Hematopoietic multipotent progenitor cell treated with erythropoietin and hydrocortisone succinate and interleukin-3 and kit ligand, for 6 days (in vitro differentiated cells): ENCODE measurements at regions not wholly inside any gene's neighbourhood (a gene's known extent, or its start where the extent isn't known, plus 50 kb on each side); places are given as distances from the start of the nearest gene placed in this dataset.

Source experiments
- DNase-seq: peaks from one replicate; pipeline ENCODE4 v3.0.0-alpha.2; 2015

DNA sequence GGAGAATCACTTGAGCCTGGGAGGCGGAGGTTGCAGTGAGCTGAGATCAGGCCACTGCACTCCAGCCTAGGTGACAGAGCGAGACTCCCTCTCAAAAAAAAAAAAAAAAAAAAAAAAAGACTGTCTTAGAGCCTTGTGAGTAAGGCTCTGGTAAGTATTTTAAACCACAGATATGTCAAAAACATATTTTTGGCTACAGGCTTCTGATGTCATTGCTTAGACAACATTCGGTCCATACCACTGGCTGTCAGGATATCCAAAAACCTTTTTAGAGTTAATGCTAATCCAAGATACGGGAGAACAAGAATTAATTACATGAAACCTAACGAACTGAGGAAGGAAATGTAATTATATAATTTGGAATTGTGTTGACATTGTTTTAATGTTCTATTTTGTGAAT is 999.5 kb upstream of the PABPC4L start:
- DNase-seq, result no peak

DNA sequence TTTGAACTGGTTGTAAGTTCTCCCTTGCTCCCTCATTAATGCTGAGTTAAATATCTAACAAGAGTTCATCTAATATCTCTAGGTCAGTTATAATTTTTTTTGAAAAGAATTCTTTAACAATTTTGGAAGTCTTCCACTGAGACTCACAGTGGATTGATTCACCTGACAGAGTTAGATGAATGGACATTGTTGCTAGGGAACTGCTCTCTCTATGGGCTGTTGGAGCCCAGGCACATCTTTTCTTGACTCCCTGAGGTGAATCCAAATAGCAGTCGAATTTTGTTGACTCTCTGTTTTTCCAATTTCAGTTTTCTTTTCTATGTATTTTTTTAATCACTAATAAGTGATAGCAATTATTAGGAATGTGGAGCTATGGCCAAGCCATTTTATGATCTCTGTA is 996.1 kb upstream of the PABPC4L start:
- no peak for DNase-seq

DNA sequence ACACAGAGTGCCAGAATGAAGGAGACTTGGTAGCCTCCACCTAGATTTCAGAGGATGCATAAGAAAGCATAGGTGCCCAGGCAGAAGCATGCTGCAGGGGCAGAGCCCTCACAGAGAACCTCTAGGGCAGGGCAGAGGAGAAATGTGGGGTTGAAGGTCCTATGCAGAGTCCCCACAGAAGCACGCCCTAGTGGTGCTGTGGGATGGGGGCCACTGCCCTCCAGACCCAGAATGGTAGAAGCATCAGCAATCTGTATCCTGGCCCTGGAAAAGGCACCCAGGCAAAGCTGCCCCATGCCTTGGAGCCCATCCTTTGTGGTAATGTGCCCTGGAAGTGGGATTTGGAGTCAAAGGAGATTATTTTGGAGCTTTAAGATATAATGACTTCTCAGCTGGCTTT is 992.9 kb upstream of the PABPC4L start:
- DNase-seq, result no peak

DNA sequence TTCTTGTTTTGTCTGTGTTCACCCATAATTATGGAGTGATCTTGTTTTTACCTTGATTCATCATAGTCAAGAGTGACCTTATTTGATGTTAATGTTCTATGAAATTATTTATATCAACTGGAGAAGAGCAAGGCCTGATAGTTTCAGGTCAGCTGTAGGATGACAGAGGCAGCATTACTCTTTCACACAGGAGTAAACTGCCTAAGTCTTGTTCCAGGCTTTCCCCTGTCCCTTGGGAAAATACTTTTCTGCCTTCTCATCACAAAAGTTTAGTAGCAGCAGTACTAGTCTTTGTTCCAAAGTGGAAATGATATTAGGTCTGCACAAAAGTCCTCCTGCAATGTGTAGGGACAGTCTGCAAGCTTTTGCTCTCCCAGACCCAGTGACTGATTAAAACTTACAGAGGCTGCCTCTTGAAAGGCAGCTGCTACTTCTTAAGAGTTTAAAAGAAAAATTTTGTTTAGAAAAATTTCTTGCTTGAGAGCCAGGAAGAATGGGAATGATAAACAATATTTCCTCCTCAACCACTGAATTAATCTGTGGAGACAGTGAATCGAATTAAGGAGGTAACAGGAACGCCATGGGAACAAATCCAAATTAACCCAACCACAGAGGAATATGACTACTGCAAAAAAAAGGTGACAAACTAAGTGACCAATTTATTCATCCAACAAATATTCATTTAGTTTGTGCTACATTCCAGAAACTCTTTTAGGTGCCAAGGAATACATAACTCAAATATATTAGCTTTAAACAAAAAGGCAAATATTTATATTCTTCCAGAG is 991.4 kb upstream of the PABPC4L start:
- DNase-seq, result no peak

DNA sequence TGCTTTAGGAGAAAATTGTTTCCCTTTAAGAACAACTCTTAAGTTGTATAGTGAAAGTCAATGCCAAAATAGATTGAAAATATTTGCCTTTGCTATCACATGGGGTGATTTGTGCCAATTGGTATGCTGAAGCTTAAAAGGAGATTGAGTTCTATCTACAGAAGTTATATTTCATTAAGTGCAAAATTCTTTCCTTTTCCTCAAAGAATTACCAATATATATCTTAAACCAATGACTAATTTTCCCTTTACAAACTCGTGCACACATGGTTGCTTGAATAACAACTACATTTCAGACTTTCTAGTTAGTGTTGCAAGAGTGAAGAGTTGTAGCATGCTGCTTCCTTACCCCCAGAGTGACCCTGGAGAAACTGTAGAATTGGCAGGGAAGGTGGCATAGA is 990.0 kb upstream of the PABPC4L start:
- DNase-seq, result no peak

- DNase-seq, result no peak
Observed at GRCh38 chr4:135186002-135186401, 984.4 kb upstream of the PABPC4L start.

GRCh38 chr4:135185256-135185655 is 983.7 kb upstream of the PABPC4L start:
- DNase-seq, result no peak

GRCh38 chr4:135184715-135185114 is 983.1 kb upstream of the PABPC4L start:
- no peak for DNase-seq

DNA sequence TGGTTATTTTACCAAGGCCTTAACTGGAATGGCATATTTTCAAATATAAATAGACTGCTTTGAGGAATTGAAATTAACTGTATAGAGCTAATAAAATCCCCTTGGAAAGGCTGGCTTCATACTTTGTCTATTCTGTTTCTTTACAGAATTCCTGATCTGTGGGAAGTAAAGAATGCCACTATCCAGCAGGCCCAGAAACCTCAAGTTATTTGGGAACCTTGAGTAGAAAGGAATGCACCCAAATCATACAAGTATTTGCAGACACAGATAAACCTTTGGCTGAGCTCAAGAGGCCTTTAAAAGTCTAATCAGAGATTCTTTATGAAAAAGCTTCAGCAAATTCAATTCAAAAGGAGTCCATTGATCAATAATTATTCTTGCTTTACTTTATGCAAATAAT is 975.7 kb upstream of the PABPC4L start:
- DNase-seq, result no peak

DNA sequence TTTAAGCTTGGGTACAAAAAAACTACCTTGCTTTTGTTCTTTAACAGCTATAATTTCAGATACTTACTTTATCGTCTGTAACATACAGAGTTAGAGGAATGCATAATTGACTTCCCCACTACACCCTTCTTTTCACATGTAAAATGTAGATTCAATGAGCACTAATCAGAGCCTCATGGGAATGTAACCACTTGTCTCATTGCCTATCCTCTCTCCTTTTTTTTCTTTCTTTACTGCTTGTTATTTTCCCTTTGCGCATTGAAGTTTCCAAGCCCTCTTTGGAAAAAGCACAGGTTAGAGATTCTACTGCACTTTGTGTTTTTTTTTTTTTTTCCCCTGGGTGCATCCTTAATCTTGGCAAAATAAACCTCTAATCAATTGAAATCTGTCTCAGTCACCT is 965.1 kb upstream of the PABPC4L start:
- DNase-seq, result no peak

DNA sequence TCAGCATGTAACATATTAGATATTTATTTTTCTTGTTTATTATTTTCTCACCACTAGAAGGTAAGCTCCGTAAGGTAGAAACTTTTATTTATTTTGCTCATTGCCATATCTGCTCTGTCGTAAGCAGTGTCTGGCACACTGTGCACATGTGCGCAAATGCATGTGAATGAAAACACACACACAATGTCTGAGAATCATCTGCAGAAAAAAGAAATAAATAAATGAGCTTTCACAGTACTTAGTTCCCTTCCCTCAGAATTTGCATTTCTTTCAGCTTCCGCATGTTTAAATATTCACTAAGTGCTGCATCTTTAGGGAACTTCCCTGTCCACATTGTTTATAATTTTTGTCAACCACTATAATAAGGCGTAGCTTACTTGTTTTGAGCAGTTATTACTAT is 963.0 kb upstream of the PABPC4L start:
- DNase-seq, result no peak

DNA sequence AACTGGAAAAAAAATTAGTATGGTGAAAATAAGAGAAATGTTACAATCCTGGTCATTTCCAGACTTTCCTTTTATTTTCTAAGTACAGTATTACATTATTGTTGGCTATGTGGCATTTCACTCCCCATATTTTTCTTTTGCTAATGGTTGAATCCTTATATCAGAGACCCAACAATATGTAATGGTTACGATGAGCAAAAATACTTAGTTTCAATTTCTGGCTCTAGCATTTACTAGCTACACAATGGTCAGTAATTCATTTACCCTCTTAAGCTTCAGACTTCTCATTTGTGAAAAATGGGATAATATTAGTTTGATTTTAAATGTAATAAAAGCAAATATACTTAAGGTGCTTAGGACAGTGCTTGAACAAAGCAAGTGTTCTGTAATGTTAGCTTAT is 942.9 kb upstream of the PABPC4L start:
- DNase-seq, result no peak

GRCh38 chr4:135124196-135124595 is 922.6 kb upstream of the PABPC4L start:
- no peak for DNase-seq

- no peak for DNase-seq
Observed at GRCh38 chr4:135123632-135124031, 922.0 kb upstream of the PABPC4L start.

GRCh38 chr4:135122457-135122856 is 920.9 kb upstream of the PABPC4L start:
- DNase-seq, result no peak

- no peak for DNase-seq
Observed at GRCh38 chr4:135120195-135120594, 918.6 kb upstream of the PABPC4L start.

DNA sequence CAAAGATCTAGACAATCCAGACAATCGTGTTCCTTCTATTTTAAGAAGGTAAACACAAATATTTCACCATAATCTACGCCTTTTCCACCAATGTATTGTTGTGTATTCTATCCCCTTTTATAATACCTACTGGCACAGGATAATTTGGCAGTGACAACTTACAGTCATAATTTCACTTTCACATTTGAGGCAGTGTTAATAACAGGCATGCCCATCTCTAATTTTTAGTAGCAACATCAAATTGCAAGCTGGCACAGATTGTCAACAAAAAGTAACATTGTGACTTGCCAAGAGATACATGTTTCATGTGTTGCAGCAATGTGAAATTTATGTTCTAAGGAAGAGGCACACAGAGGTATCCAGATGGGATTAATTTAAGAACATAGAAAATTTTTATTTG is 912.5 kb upstream of the PABPC4L start:
- DNase-seq, result no peak

DNA sequence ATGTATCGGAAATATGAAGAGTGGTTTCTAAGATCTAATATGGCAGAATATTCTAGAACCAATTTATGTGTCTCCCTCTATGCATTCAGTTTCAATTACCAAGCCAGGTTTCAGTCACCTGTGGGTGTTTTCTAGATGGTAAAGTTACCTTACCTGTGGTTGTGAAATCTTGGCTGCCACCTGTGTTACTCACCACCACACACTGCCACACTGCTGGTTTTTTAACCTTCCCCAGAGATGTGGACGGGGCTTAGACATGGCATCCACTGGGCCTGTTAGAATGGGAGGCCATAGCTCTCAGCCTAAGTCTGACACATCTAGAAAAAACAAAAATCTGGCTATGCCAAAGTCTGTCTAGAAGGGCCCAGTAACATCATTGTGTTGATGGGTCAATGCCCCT is 896.5 kb upstream of the PABPC4L start:
- DNase-seq, result no peak

- no peak for DNase-seq
Observed at GRCh38 chr4:135073389-135073788, 871.8 kb upstream of the PABPC4L start.

DNA sequence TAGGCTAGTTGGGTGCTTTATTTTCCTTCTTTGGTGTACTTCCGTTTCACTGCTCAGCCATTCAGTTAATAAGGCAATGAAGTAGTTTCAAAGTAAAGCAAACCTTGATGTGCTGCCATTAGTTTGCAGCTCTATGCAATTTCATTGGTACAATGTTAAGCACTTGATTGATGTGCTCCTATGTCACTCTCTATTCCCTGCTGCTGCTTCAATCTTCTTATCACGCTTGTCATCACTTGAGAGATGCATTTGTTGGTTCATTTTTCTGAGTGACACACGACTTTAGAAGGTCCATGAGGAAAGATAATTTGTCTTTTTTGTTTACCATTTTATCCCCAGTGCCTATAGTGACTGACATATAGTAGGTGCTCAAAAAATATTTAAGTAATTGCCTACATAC is 871.0 kb upstream of the PABPC4L start:
- DNase-seq, result no peak

DNA sequence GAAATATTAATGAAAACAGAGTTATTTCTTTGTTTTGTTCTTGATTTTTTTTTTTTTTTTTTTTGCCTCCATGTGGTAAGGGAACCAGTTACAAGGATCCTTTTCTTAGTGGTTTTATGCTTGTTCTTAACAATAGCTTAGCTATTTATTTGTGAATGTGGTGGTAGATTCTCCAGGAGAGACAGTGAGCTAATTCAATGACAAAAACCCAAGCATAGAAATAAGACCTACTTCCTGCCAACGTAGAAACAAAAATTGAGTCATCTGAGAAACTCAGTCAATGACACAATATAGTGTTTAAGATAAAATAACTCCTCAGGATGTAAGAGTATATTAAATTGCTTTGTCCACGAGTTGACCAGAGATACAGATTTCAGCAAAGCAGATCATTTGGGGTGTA is 863.8 kb upstream of the PABPC4L start:
- no peak for DNase-seq

- DNase-seq, result no peak
Observed at GRCh38 chr4:135050086-135050717, 848.6 kb upstream of the PABPC4L start.

GRCh38 chr4:135032670-135033069 is 831.1 kb upstream of the PABPC4L start:
- no peak for DNase-seq

GRCh38 chr4:135015771-135016170 is 814.2 kb upstream of the PABPC4L start:
- DNase-seq, result no peak

GRCh38 chr4:135007400-135007799 is 805.8 kb upstream of the PABPC4L start:
- no peak for DNase-seq
